Loucy (cell line): ENCODE measurements at regions not wholly inside any gene's neighbourhood (a gene's known extent, or its start where the extent isn't known, plus 50 kb on each side); places are given as distances from the start of the nearest gene placed in this dataset.

Source experiments
- EZH2phosphoT487 ChIP-seq: fragments of 200-600 bp; IDR thresholded peaks from 2 replicates; pipeline ENCODE4 v1.6.1; 2018; ENCODE audit warnings: antibody characterized with exemption, mild to moderate bottlenecking, moderate library complexity, borderline replicate concordance
- TF ChIP-seq, protein P1 (sequence below): fragments of 200-600 bp; sonication (generic); conservative IDR thresholded peaks from 2 replicates; pipeline ENCODE4 v1.5.1; 2014; ENCODE audit warnings: mild to moderate bottlenecking, antibody characterized with exemption, low read length

- TF ChIP-seq, protein P1, sequence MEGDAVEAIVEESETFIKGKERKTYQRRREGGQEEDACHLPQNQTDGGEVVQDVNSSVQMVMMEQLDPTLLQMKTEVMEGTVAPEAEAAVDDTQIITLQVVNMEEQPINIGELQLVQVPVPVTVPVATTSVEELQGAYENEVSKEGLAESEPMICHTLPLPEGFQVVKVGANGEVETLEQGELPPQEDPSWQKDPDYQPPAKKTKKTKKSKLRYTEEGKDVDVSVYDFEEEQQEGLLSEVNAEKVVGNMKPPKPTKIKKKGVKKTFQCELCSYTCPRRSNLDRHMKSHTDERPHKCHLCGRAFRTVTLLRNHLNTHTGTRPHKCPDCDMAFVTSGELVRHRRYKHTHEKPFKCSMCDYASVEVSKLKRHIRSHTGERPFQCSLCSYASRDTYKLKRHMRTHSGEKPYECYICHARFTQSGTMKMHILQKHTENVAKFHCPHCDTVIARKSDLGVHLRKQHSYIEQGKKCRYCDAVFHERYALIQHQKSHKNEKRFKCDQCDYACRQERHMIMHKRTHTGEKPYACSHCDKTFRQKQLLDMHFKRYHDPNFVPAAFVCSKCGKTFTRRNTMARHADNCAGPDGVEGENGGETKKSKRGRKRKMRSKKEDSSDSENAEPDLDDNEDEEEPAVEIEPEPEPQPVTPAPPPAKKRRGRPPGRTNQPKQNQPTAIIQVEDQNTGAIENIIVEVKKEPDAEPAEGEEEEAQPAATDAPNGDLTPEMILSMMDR, result no peak
- TF ChIP-seq EZH2phosphoT487, result no peak
These were observed 64.5 kb upstream of the LSM6 start for GRCh38 chr4:146110871-146111485.
